Hepatocyte (in vitro differentiated cells): ENCODE measurements at regions not wholly inside any gene's neighbourhood (a gene's known extent, or its start where the extent isn't known, plus 50 kb on each side); places are given as distances from the start of the nearest gene placed in this dataset.

Experiments
- EZH2 ChIP-seq: fragments of 200-600 bp; sonication (generic); IDR thresholded peaks from 2 replicates; pipeline ENCODE4 v1.6.1; 2016; ENCODE audit warnings: antibody characterized with exemption, mild to moderate bottlenecking, borderline replicate concordance
- TF ChIP-seq, protein P1 (sequence below): fragments of 200-600 bp; sonication (generic); IDR thresholded peaks from 2 replicates; pipeline ENCODE4 v1.5.1; 2016; ENCODE audit warnings: antibody characterized with exemption, mild to moderate bottlenecking; ENCODE audit not compliant: poor library complexity

DNA sequence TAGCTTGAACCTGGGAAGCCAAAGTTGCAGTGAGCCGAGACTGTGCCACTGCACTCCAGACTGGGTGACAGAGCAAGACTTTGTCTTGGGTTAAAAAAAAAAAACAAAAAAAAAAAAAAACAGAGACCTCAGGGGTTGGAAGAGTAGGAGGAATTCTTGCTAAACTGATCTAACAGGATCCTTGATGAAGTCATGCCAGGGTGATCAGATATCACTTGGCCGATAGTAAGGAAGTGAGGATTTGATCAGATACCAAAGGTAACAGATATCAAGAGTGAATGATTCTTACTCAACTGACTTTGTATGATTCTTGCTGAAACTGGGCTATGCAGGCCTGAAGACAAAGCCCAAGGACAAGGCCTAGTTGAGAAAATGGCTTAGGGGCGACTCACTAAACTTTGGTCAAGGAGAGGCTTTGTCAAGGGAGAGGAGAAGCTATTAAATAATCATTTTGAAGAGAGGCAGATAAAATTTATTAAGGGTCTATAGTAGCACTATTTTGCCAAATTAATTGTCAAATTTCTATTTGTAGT lies 624.7 kb downstream of the UTRN start:
- TF ChIP-seq, protein P1, sequence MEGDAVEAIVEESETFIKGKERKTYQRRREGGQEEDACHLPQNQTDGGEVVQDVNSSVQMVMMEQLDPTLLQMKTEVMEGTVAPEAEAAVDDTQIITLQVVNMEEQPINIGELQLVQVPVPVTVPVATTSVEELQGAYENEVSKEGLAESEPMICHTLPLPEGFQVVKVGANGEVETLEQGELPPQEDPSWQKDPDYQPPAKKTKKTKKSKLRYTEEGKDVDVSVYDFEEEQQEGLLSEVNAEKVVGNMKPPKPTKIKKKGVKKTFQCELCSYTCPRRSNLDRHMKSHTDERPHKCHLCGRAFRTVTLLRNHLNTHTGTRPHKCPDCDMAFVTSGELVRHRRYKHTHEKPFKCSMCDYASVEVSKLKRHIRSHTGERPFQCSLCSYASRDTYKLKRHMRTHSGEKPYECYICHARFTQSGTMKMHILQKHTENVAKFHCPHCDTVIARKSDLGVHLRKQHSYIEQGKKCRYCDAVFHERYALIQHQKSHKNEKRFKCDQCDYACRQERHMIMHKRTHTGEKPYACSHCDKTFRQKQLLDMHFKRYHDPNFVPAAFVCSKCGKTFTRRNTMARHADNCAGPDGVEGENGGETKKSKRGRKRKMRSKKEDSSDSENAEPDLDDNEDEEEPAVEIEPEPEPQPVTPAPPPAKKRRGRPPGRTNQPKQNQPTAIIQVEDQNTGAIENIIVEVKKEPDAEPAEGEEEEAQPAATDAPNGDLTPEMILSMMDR = no peak
- TF ChIP-seq EZH2 = no peak
